ENCODE measurements at regions not wholly inside any gene's neighbourhood (a gene's known extent, or its start where the extent isn't known, plus 50 kb on each side); places are given as distances from the start of the nearest gene placed in this dataset.

GRCh38 chr1:80896781-80897356 lies 903.9 kb upstream of the ADGRL2 start:
- Histone ChIP-seq H3K4me1 (ENCODE audit: control insufficient read depth in 1 of 2, insufficient read depth in 1 of 2, low read depth in 1 of 2, low read length in 1 of 2) (peaks cover 31 to 33% of the 10 kb centered on the region in 2 experiments), H3K36me3 (no peaks in the 10 kb centered on the region), H3K4me3 (ENCODE audit: low read depth in 1 of 2, low read length in 1 of 2) (no peak overlapping the region), H3K27me3 (no peaks in the 10 kb centered on the region), H3K9me3 (no peaks in the 10 kb centered on the region), H3K27ac (no peak overlapping the region)
- TF ChIP-seq CTCF (IDR thresholded peaks at IDR 0.05), result no peak

DNA sequence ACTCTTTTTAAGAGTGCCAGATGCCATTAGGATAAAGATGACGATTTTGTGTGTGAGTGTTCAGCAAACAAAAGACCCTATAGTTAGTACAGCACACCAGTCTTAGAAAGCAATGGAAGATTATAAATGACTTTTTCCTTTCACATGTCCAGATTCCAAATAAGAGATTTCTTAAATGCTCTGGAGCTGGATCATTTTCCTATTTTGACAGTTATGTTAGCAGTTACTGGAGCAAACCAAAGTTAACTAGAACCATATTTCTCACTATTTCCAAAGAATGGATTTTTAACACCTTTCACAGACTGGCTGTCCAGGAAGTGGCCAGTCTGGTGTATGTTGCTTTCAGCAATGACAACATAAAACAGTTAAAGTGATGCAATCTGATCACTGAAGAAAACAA lies 905.8 kb upstream of the ADGRL2 start:
- H3K36me3 ChIP-seq, result no peaks in the 10 kb centered on the region
- no peaks in the 10 kb centered on the region for H3K9me3 ChIP-seq
- H3K27me3 ChIP-seq, result no peaks in the 10 kb centered on the region
- TF ChIP-seq CTCF (IDR thresholded peaks at IDR 0.05), result no peak
- H3K4me3 ChIP-seq (ENCODE audit: low read depth in 1 of 2, low read length in 1 of 2), result no peak overlapping the region
- no peak overlapping the region for H3K27ac ChIP-seq
- H3K4me1 ChIP-seq (ENCODE audit: control insufficient read depth in 1 of 2, insufficient read depth in 1 of 2, low read depth in 1 of 2, low read length in 1 of 2), result peaks cover 31 to 33% of the 10 kb centered on the region in 2 experiments

GRCh38 chr1:80893115-80893514 lies 907.6 kb upstream of the ADGRL2 start:
- Histone ChIP-seq H3K9me3 (no peaks in the 10 kb centered on the region), H3K4me1 (ENCODE audit: control insufficient read depth in 1 of 2, insufficient read depth in 1 of 2, low read depth in 1 of 2, low read length in 1 of 2) (peaks cover 31 to 33% of the 10 kb centered on the region in 2 experiments), H3K4me3 (ENCODE audit: low read depth in 1 of 2, low read length in 1 of 2) (no peak overlapping the region), H3K27ac (peak overlapping the region; percentile 32), H3K27me3 (no peaks in the 10 kb centered on the region), H3K36me3 (no peaks in the 10 kb centered on the region)
- no peak for TF ChIP-seq CTCF (IDR thresholded peaks at IDR 0.05)

GRCh38 chr1:80892539-80892938 lies 908.2 kb upstream of the ADGRL2 start:
- no peaks in the 10 kb centered on the region for H3K36me3 ChIP-seq
- H3K27ac ChIP-seq, result peak overlapping the region; percentile 32
- peaks cover 31 to 33% of the 10 kb centered on the region in 2 experiments for H3K4me1 ChIP-seq (ENCODE audit: control insufficient read depth in 1 of 2, insufficient read depth in 1 of 2, low read depth in 1 of 2, low read length in 1 of 2)
- no peaks in the 10 kb centered on the region for H3K9me3 ChIP-seq
- H3K4me3 ChIP-seq (ENCODE audit: low read depth in 1 of 2, low read length in 1 of 2), result no peak overlapping the region
- no peak for TF ChIP-seq CTCF (IDR thresholded peaks at IDR 0.05)
- no peaks in the 10 kb centered on the region for H3K27me3 ChIP-seq

DNA sequence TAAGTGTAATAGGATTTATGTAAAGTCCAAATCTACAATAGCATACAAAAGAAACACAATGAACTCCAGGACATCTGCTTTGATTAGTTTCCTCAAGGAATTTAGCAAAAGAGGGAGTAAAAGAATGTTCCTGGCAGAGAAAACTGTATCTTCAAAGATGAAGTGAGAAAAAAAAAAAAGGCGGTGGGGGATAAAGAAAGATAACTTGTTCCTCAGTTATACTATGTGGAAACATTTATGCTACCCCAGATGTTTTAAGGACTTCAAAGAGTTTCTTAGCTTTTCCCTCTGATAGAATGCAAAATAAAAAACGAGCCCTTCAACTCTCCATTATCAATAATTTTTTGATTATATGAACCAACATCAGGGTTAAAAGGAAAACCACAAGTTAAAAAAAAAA lies 908.9 kb upstream of the ADGRL2 start:
- Histone ChIP-seq H3K4me3 (ENCODE audit: low read depth in 1 of 2, low read length in 1 of 2) (no peak overlapping the region), H3K36me3 (no peaks in the 10 kb centered on the region), H3K9me3 (no peaks in the 10 kb centered on the region), H3K4me1 (ENCODE audit: control insufficient read depth in 1 of 2, insufficient read depth in 1 of 2, low read depth in 1 of 2, low read length in 1 of 2) (peaks cover 31 to 33% of the 10 kb centered on the region in 2 experiments), H3K27ac (no peak overlapping the region), H3K27me3 (no peaks in the 10 kb centered on the region)
- no peak for TF ChIP-seq CTCF (IDR thresholded peaks at IDR 0.05)

Data from neutrophil (primary cell).